ENCODE measurements at regions not wholly inside any gene's neighbourhood (a gene's known extent, or its start where the extent isn't known, plus 50 kb on each side); places are given as distances from the start of the nearest gene placed in this dataset.

DNA sequence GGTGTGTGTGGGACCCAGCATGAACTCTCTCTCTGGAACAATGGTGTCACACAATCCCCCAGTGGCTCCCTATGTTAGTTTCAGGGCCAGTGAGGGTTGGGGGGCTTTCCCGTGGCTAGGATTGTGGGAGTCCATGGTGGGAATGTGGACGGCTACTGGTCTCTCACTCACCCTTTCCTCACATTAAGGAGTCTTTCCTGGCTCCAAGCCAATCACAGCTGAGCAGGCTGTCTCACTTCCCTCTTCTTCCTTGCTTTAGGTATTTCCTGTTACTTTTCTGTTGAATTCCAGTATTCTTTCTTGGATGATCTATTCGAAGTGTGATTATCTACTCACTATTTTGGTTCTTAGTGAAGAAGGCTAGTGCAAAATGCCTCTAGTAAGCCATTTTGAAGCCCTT lies 324.4 kb upstream of the MPDZ start:
- Histone ChIP-seq H2BK12ac (ENCODE audit: low read length) (no peak overlapping the region), H3K4me3 (ENCODE audit: low read depth, low read length) (no peak overlapping the region), H4K12ac (ENCODE audit: low read depth, low read length) (no peak overlapping the region), H2BK5ac (ENCODE audit: low read depth, low read length, poor library complexity) (no peak overlapping the region), H3K9ac (ENCODE audit: low read length) (no peak overlapping the region), H2BK120ac (ENCODE audit: insufficient read depth, low read length, poor library complexity) (no peak overlapping the region), H3K79me1 (ENCODE audit: low read length) (no peaks in the 10 kb centered on the region), H3K27me3 (ENCODE audit: insufficient read depth, low read length) (no peaks in the 10 kb centered on the region), H4K8ac (ENCODE audit: low read depth, low read length) (no peak overlapping the region), H3K79me2 (ENCODE audit: control insufficient read depth, insufficient read depth, low read length, poor library complexity) (no peaks in the 10 kb centered on the region), H3K4me2 (ENCODE audit: low read length) (no peak overlapping the region), H3K14ac (ENCODE audit: low read length) (no peak overlapping the region), H3K36me3 (ENCODE audit: control insufficient read depth in 1 of 2, insufficient read depth in 2 of 2, low read length in 2 of 2) (no peaks in the 10 kb centered on the region), H4K91ac (ENCODE audit: low read depth, low read length) (no peak overlapping the region), H3K4ac (ENCODE audit: low read depth, low read length) (no peak overlapping the region), H3K18ac (ENCODE audit: low read length) (no peak overlapping the region), H3K27ac (ENCODE audit: low read depth, low read length) (no peak overlapping the region), H3K9me3 (ENCODE audit: insufficient read depth, low read depth, low read length) (peaks cover 3% of the 10 kb centered on the region), H2AFZ (ENCODE audit: insufficient read depth, low read length, poor library complexity) (no peak overlapping the region), H3K23ac (ENCODE audit: low read length) (no peak overlapping the region), H2AK5ac (ENCODE audit: low read length) (no peak overlapping the region), H3K4me1 (ENCODE audit: control insufficient read depth in 1 of 2, insufficient read depth in 2 of 2, low read length in 2 of 2) (no peaks in the 10 kb centered on the region)
- WGBS (ENCODE audit: extremely low coverage, insufficient coverage, insufficient read length): no CpG with 5 or more reads among the region's 3 CpGs
- no peak for DNase-seq

- no peak overlapping the region for H3K9ac ChIP-seq (ENCODE audit: low read length)
Observed at GRCh38 chr9:13598738-13599137, 319.2 kb upstream of the MPDZ start.

DNA sequence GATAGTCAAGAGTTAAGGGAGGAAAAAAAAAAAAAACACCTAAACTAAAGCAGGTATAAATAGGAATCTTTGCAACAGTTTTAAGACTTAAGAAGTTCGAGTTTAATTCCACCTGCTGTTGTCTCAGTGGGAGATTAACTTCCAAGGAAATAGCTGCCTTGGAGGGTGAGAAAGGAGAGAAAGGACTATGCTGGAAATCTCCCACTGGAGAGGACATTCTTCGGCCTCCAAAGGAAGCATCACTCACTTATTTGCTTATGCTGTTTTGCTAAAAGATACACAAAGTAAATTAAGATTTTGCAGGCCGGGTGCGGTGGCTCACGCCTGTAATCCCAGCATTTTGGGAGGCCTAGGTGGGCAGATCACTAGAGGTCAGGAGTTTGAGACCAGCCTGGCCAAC lies 317.9 kb upstream of the MPDZ start:
- DNase-seq: no peak
- H3K18ac ChIP-seq (ENCODE audit: low read length): no peak overlapping the region
- no peaks in the 10 kb centered on the region for H3K27me3 ChIP-seq (ENCODE audit: insufficient read depth, low read length)
- no peaks in the 10 kb centered on the region for H3K4me1 ChIP-seq (ENCODE audit: control insufficient read depth in 1 of 2, insufficient read depth in 2 of 2, low read length in 2 of 2)
- no peaks in the 10 kb centered on the region for H3K79me1 ChIP-seq (ENCODE audit: low read length)
- no peak overlapping the region for H2AFZ ChIP-seq (ENCODE audit: insufficient read depth, low read length, poor library complexity)
- H3K14ac ChIP-seq (ENCODE audit: low read length): no peak overlapping the region
- no peaks in the 10 kb centered on the region for H3K9me3 ChIP-seq (ENCODE audit: insufficient read depth, low read depth, low read length)
- no peak overlapping the region for H2BK120ac ChIP-seq (ENCODE audit: insufficient read depth, low read length, poor library complexity)
- H4K8ac ChIP-seq (ENCODE audit: low read depth, low read length): no peak overlapping the region
- no peak overlapping the region for H3K9ac ChIP-seq (ENCODE audit: low read length)
- H2BK12ac ChIP-seq (ENCODE audit: low read length): no peak overlapping the region
- H3K4ac ChIP-seq (ENCODE audit: low read depth, low read length): no peak overlapping the region
- no peak overlapping the region for H3K4me2 ChIP-seq (ENCODE audit: low read length)
- no peak overlapping the region for H3K23ac ChIP-seq (ENCODE audit: low read length)
- H4K91ac ChIP-seq (ENCODE audit: low read depth, low read length): no peak overlapping the region
- H3K4me3 ChIP-seq (ENCODE audit: low read depth, low read length): no peak overlapping the region
- no peak overlapping the region for H3K27ac ChIP-seq (ENCODE audit: low read depth, low read length)
- H2BK5ac ChIP-seq (ENCODE audit: low read depth, low read length, poor library complexity): no peak overlapping the region
- no CpG with 5 or more reads among the region's 5 CpGs for WGBS (ENCODE audit: extremely low coverage, insufficient coverage, insufficient read length)
- no peak overlapping the region for H2AK5ac ChIP-seq (ENCODE audit: low read length)
- no peaks in the 10 kb centered on the region for H3K36me3 ChIP-seq (ENCODE audit: control insufficient read depth in 1 of 2, insufficient read depth in 2 of 2, low read length in 2 of 2)
- no peak overlapping the region for H4K12ac ChIP-seq (ENCODE audit: low read depth, low read length)
- no peaks in the 10 kb centered on the region for H3K79me2 ChIP-seq (ENCODE audit: control insufficient read depth, insufficient read depth, low read length, poor library complexity)

More at GRCh38 chr9:13598738-13599137, 319.2 kb upstream of the MPDZ start:
- Histone ChIP-seq H2BK120ac (ENCODE audit: insufficient read depth, low read length, poor library complexity) (no peak overlapping the region), H2BK12ac (ENCODE audit: low read length) (no peak overlapping the region), H3K79me1 (ENCODE audit: low read length) (no peaks in the 10 kb centered on the region), H3K79me2 (ENCODE audit: control insufficient read depth, insufficient read depth, low read length, poor library complexity) (no peaks in the 10 kb centered on the region), H3K4ac (ENCODE audit: low read depth, low read length) (no peak overlapping the region), H3K4me3 (ENCODE audit: low read depth, low read length) (no peak overlapping the region), H2BK5ac (ENCODE audit: low read depth, low read length, poor library complexity) (no peak overlapping the region), H3K18ac (ENCODE audit: low read length) (no peak overlapping the region), H4K12ac (ENCODE audit: low read depth, low read length) (no peak overlapping the region), H3K4me1 (ENCODE audit: control insufficient read depth in 1 of 2, insufficient read depth in 2 of 2, low read length in 2 of 2) (no peaks in the 10 kb centered on the region), H3K23ac (ENCODE audit: low read length) (no peak overlapping the region), H4K8ac (ENCODE audit: low read depth, low read length) (no peak overlapping the region), H2AFZ (ENCODE audit: insufficient read depth, low read length, poor library complexity) (no peak overlapping the region), H4K91ac (ENCODE audit: low read depth, low read length) (no peak overlapping the region), H3K27ac (ENCODE audit: low read depth, low read length) (no peak overlapping the region), H2AK5ac (ENCODE audit: low read length) (no peak overlapping the region), H3K14ac (ENCODE audit: low read length) (no peak overlapping the region), H3K27me3 (ENCODE audit: insufficient read depth, low read length) (no peaks in the 10 kb centered on the region), H3K4me2 (ENCODE audit: low read length) (no peak overlapping the region), H3K36me3 (ENCODE audit: control insufficient read depth in 1 of 2, insufficient read depth in 2 of 2, low read length in 2 of 2) (no peaks in the 10 kb centered on the region), H3K9me3 (ENCODE audit: insufficient read depth, low read depth, low read length) (peaks cover 3% of the 10 kb centered on the region)
- no peak for DNase-seq

DNA sequence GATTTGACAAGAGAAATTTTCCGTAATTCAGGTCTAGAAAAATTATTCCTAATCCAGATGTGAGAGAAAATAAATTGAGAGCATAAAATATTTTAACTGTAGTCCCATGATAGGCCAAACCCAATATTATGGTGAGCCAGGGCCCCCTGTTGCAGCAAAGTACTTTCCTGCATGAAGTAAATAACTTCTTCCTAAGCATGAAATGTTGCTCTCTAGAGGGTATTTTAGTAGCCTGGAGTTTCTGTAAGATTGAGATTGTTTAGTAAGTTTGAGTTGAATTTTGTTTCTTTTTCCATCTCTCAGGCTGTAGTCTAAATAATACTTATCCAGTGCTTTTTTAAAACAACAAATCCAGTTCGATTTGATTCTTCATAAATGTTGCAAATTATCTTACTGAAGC lies 317.5 kb upstream of the MPDZ start:
- no peak overlapping the region for H4K91ac ChIP-seq (ENCODE audit: low read depth, low read length)
- H3K27ac ChIP-seq (ENCODE audit: low read depth, low read length): no peak overlapping the region
- H3K4me3 ChIP-seq (ENCODE audit: low read depth, low read length): no peak overlapping the region
- H3K27me3 ChIP-seq (ENCODE audit: insufficient read depth, low read length): no peaks in the 10 kb centered on the region
- H3K9ac ChIP-seq (ENCODE audit: low read length): no peak overlapping the region
- no peak overlapping the region for H3K18ac ChIP-seq (ENCODE audit: low read length)
- H3K23ac ChIP-seq (ENCODE audit: low read length): no peak overlapping the region
- no peaks in the 10 kb centered on the region for H3K36me3 ChIP-seq (ENCODE audit: control insufficient read depth in 1 of 2, insufficient read depth in 2 of 2, low read length in 2 of 2)
- H3K4ac ChIP-seq (ENCODE audit: low read depth, low read length): no peak overlapping the region
- no peaks in the 10 kb centered on the region for H3K4me1 ChIP-seq (ENCODE audit: control insufficient read depth in 1 of 2, insufficient read depth in 2 of 2, low read length in 2 of 2)
- H4K12ac ChIP-seq (ENCODE audit: low read depth, low read length): no peak overlapping the region
- H4K8ac ChIP-seq (ENCODE audit: low read depth, low read length): no peak overlapping the region
- no peak overlapping the region for H2BK5ac ChIP-seq (ENCODE audit: low read depth, low read length, poor library complexity)
- no peak for DNase-seq
- WGBS (ENCODE audit: extremely low coverage, insufficient coverage, insufficient read length): no CpG with 5 or more reads among the region's 2 CpGs
- H2BK120ac ChIP-seq (ENCODE audit: insufficient read depth, low read length, poor library complexity): no peak overlapping the region
- H2BK12ac ChIP-seq (ENCODE audit: low read length): no peak overlapping the region
- no peak overlapping the region for H3K14ac ChIP-seq (ENCODE audit: low read length)
- H2AFZ ChIP-seq (ENCODE audit: insufficient read depth, low read length, poor library complexity): no peak overlapping the region
- no peak overlapping the region for H3K4me2 ChIP-seq (ENCODE audit: low read length)
- H3K79me1 ChIP-seq (ENCODE audit: low read length): no peaks in the 10 kb centered on the region
- no peaks in the 10 kb centered on the region for H3K79me2 ChIP-seq (ENCODE audit: control insufficient read depth, insufficient read depth, low read length, poor library complexity)
- H2AK5ac ChIP-seq (ENCODE audit: low read length): no peak overlapping the region
- H3K9me3 ChIP-seq (ENCODE audit: insufficient read depth, low read depth, low read length): no peaks in the 10 kb centered on the region
